Fibroblast of villous mesenchyme (primary cell): ENCODE measurements at regions not wholly inside any gene's neighbourhood (a gene's known extent, or its start where the extent isn't known, plus 50 kb on each side); places are given as distances from the start of the nearest gene placed in this dataset.
"Not testable (repeated sequence)": the region's sequence is repeated elsewhere in the genome, so short reads cannot be mapped to it uniquely, and the experiment has no call there.

Experiments
- DNase-seq: peaks from one replicate; pipeline ENCODE4 v3.0.0-alpha.2; 2010; ENCODE audit warnings: low read depth
- H3K4me3 ChIP-seq: 2 replicates; pipeline ENCODE4 v1.5.1; 2011; ENCODE audit warnings: low read depth, mild to moderate bottlenecking, low read length
- CTCF ChIP-seq: IDR thresholded peaks from 2 replicates; pipeline ENCODE4 v1.5.1; 2012; ENCODE audit warnings: low read depth, mild to moderate bottlenecking, low read length; ENCODE audit not compliant: insufficient read depth

GRCh38 chr7:68875857-68876256 is 722.4 kb upstream of the AUTS2 start:
- no peak overlapping the region for H3K4me3 ChIP-seq
- TF ChIP-seq CTCF, result no peak
- no peak for DNase-seq

GRCh38 chr7:68887116-68887515 is 711.2 kb upstream of the AUTS2 start:
- not testable (repeated sequence) for DNase-seq, H3K4me3 ChIP-seq

GRCh38 chr7:68888971-68889385 is 709.3 kb upstream of the AUTS2 start:
- H3K4me3 ChIP-seq, result no peak overlapping the region
- no peak for TF ChIP-seq CTCF
- no peak for DNase-seq

GRCh38 chr7:68892236-68892635 is 706.0 kb upstream of the AUTS2 start:
- DNase-seq, result no peak
- no peak for TF ChIP-seq CTCF
- no peak overlapping the region for H3K4me3 ChIP-seq

GRCh38 chr7:68893411-68893810 is 704.9 kb upstream of the AUTS2 start:
- no peak for TF ChIP-seq CTCF
- no peak for DNase-seq
- H3K4me3 ChIP-seq, result no peak overlapping the region

GRCh38 chr7:68899156-68899555 is 699.1 kb upstream of the AUTS2 start:
- DNase-seq, H3K4me3 ChIP-seq: not testable (repeated sequence)

- TF ChIP-seq CTCF, result no peak
- no peak for DNase-seq
- H3K4me3 ChIP-seq, result no peak overlapping the region
These were observed 698.2 kb upstream of the AUTS2 start for GRCh38 chr7:68900096-68900495.

GRCh38 chr7:68904630-68905029 is 693.6 kb upstream of the AUTS2 start:
- DNase-seq, result no peak
- no peak overlapping the region for H3K4me3 ChIP-seq
- TF ChIP-seq CTCF, result no peak
